HEK293 (cell line): ENCODE measurements at regions not wholly inside any gene's neighbourhood (a gene's known extent, or its start where the extent isn't known, plus 50 kb on each side); places are given as distances from the start of the nearest gene placed in this dataset.

Experiments used
- CTCF ChIA-PET: fragments of 350-600 bp; formaldehyde crosslinking; extraction: SDS; loops from one replicate; lab custom pipeline; 2021; ENCODE audit warnings: antibody characterized with exemption; lab: Yijun Ruan, JAX
- POLR2A ChIA-PET: fragments of 300-600 bp; formaldehyde crosslinking; extraction: SDS; loops from one replicate; lab custom pipeline; 2020; ENCODE audit warnings: antibody characterized with exemption, inconsistent platforms; lab: Yijun Ruan, JAX
- H3K27ac ChIP-seq: fragments of 200-500 bp; sonication (Bioruptor generic); 2 replicates; pipeline ENCODE4 v1.5.1; 2014; ENCODE audit warnings: low read depth, low read length, control low read depth, inconsistent platforms; ENCODE audit errors: extremely low read depth
- H3K36me3 ChIP-seq, 2 experiments: fragments of 200-500 bp in 1 of 2; sonication (Bioruptor generic) in 1 of 2; 1 replicate in 1 of 2; 2 replicates in 1 of 2; pipeline ENCODE4 v1.5.1; 2014 to 2017; ENCODE audit warnings: inconsistent platforms in 2 of 2, low read length in 2 of 2; ENCODE audit not compliant: control insufficient read depth in 2 of 2, insufficient read depth in 1 of 2
- H3K4me1 ChIP-seq: fragments of 200-500 bp; sonication (Bioruptor generic); 2 replicates; pipeline ENCODE4 v1.5.1; 2014; ENCODE audit warnings: mild to moderate bottlenecking, low read length, inconsistent platforms; ENCODE audit not compliant: control insufficient read depth, insufficient read depth
- H3K4me3 ChIP-seq: 2 replicates; pipeline ENCODE4 v1.5.1; 2011; ENCODE audit warnings: low read depth, mild to moderate bottlenecking, control low read depth, low read length, moderate library complexity
- H3K9me3 ChIP-seq: fragments of 200-500 bp; sonication (Bioruptor generic); 2 replicates; pipeline ENCODE4 v1.5.1; 2014; ENCODE audit warnings: low read depth, low read length, inconsistent platforms; ENCODE audit not compliant: control insufficient read depth, insufficient read depth
- GLI2 ChIP-seq: fragments of 450-650 bp; formaldehyde crosslinking; IDR thresholded peaks from 2 replicates; pipeline ENCODE4; 2017; ENCODE audit warnings: missing biosample characterization, missing genetic modification characterization, low read depth, borderline replicate concordance
- IKZF3 ChIP-seq: fragments of 450-650 bp; IDR thresholded peaks from 2 replicates; pipeline ENCODE4 v1.5.0; 2018; ENCODE audit warnings: missing biosample characterization, mild to moderate bottlenecking, missing genetic modification characterization, moderate library complexity
- KLF16 ChIP-seq: fragments of 450-650 bp; formaldehyde crosslinking; IDR thresholded peaks from 2 replicates; pipeline ENCODE4 v1.5.1; 2017; ENCODE audit warnings: missing biosample characterization, missing genetic modification characterization
- PRDM10 ChIP-seq: fragments of 450-650 bp; formaldehyde crosslinking; IDR thresholded peaks from 2 replicates; pipeline ENCODE4 v1.5.1; 2016; ENCODE audit warnings: missing biosample characterization, missing genetic modification characterization
- ZBTB17 ChIP-seq: fragments of 450-650 bp; formaldehyde crosslinking; IDR thresholded peaks from 2 replicates; pipeline ENCODE4 v1.5.1; 2016; ENCODE audit warnings: missing biosample characterization, missing genetic modification characterization
- ZBTB6 ChIP-seq: fragments of 450-650 bp; formaldehyde crosslinking; IDR thresholded peaks from 2 replicates; pipeline ENCODE4 v1.5.1; 2017; ENCODE audit warnings: missing biosample characterization, missing genetic modification characterization
- ZNF366 ChIP-seq: fragments of 450-650 bp; formaldehyde crosslinking; conservative IDR thresholded peaks from 2 replicates; pipeline ENCODE4 v1.5.1; 2016; ENCODE audit warnings: missing biosample characterization, missing genetic modification characterization
- ZNF518A ChIP-seq: fragments of 450-650 bp; formaldehyde crosslinking; conservative IDR thresholded peaks from 2 replicates; pipeline ENCODE4 v1.5.1; 2016; ENCODE audit warnings: low read depth, missing biosample characterization, missing genetic modification characterization
- ZNF600 ChIP-seq: fragments of 450-650 bp; formaldehyde crosslinking; IDR thresholded peaks from 2 replicates; pipeline ENCODE4 v1.5.1; 2016; ENCODE audit warnings: missing biosample characterization, missing genetic modification characterization
- ZNF843 ChIP-seq: fragments of 450-650 bp; formaldehyde crosslinking; IDR thresholded peaks from 2 replicates; pipeline ENCODE4 v1.5.1; 2016; ENCODE audit warnings: missing biosample characterization, missing genetic modification characterization
- ZXDB ChIP-seq: fragments of 450-650 bp; formaldehyde crosslinking; IDR thresholded peaks from 2 replicates; pipeline ENCODE4 v1.5.1; 2016; ENCODE audit warnings: missing biosample characterization, missing genetic modification characterization
- TF ChIP-seq, protein P1 (sequence below): fragments of 450-650 bp; formaldehyde crosslinking; IDR thresholded peaks from 2 replicates; pipeline ENCODE4 v1.5.1; 2016; ENCODE audit warnings: missing biosample characterization, missing genetic modification characterization
- TF ChIP-seq, protein P2 (sequence below): fragments of 450-650 bp; IDR thresholded peaks from 2 replicates; pipeline ENCODE4 v1.5.1; 2018; ENCODE audit warnings: missing biosample characterization, missing genetic modification characterization

DNA sequence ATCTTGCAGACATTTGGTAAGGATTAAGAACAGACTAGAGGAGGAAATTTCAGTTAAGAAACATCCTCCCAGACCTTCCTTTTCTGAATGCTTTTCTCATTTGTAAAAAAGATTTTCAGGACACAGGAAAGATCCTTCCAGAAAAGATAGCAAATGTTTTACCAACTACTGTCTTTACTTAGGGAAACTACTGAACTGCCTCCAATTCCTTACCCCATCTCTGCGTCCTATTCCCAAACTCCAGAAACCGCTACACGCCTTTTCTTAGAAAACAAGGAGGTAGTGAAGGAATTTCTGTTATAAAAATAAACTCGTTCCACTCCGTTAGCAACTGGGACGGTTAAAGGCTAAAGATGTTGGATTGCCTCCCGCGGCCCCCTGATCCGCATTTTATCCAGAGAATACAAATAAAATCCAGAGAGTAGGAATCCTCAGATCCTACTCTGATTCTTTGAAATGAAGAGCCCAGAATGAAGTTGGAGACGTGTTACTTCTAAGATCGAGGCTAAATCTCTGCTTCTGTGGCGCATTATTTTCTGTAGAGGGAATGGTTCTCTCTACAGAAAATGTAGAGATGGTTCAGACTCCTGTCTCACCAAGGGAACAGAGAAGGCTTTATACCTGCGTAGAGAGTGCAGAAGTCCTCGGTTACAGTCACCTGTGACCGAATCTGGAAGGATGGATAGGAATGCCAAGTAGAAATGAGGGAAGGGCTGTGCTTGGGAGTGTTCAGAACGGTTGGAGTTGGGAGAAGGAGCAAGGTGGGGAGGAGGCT is 133.0 kb downstream of the GPX5 start:
- Histone ChIP-seq H3K4me1 (peaks cover 9% of the 10 kb centered on the region; the same call in 1 of the 2 replicates), H3K4me3 (peak overlapping the region; percentile 64), H3K9me3 (no peaks in the 10 kb centered on the region), H3K36me3 (no peaks in the 10 kb centered on the region), H3K27ac (no peak overlapping the region; the same call in 1 of the 2 replicates)
- ChIA-PET POLR2A (interaction anchor here (1.3 to 1.7 kb wide), 3 partner anchors 15 to 72 kb away, joined by 4 to 6 read pairs (median 4); a partner anchor contains a TSS), CTCF (interaction anchor here (0.5 to 2.9 kb wide), 2 partner anchors 12 to 1443 kb away, joined by 3 to 13 read pairs; no protein-coding TSS in a partner anchor)
- TF ChIP-seq IKZF3 (tag by site-specific recombination) (peak; percentile 73; the same call in 1 of the 2 replicates), ZNF518A (peak; percentile 4; the same call in 1 of the 2 replicates), ZBTB17 (tag by site-specific recombination) (peak; percentile 96), PRDM10 (tag by site-specific recombination) (0 out of 2 replicates have a peak, but pooled peaks have one; percentile 42), KLF16 (tag by site-specific recombination) (no peak), ZNF843 (tag by site-specific recombination) (no peak), ZNF366 (tag by site-specific recombination) (0 out of 2 replicates have a peak, but pooled peaks have one; percentile 6), ZXDB (tag by site-specific recombination) (no peak), ZNF600 (tag by site-specific recombination) (peak; percentile 96)
- TF ChIP-seq, protein P1, sequence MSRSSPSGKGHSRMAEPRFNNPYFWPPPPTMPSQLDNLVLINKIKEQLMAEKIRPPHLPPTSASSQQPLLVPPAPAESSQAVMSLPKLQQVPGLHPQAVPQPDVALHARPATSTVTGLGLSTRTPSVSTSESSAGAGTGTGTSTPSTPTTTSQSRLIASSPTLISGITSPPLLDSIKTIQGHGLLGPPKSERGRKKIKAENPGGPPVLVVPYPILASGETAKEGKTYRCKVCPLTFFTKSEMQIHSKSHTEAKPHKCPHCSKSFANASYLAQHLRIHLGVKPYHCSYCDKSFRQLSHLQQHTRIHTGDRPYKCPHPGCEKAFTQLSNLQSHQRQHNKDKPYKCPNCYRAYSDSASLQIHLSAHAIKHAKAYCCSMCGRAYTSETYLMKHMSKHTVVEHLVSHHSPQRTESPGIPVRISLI (tag by site-specific recombination): peak; percentile 11
- TF ChIP-seq, protein P2, sequence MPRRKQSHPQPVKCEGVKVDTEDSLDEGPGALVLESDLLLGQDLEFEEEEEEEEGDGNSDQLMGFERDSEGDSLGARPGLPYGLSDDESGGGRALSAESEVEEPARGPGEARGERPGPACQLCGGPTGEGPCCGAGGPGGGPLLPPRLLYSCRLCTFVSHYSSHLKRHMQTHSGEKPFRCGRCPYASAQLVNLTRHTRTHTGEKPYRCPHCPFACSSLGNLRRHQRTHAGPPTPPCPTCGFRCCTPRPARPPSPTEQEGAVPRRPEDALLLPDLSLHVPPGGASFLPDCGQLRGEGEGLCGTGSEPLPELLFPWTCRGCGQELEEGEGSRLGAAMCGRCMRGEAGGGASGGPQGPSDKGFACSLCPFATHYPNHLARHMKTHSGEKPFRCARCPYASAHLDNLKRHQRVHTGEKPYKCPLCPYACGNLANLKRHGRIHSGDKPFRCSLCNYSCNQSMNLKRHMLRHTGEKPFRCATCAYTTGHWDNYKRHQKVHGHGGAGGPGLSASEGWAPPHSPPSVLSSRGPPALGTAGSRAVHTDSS: 0 out of 2 replicates have a peak, but pooled peaks have one; percentile 1

DNA sequence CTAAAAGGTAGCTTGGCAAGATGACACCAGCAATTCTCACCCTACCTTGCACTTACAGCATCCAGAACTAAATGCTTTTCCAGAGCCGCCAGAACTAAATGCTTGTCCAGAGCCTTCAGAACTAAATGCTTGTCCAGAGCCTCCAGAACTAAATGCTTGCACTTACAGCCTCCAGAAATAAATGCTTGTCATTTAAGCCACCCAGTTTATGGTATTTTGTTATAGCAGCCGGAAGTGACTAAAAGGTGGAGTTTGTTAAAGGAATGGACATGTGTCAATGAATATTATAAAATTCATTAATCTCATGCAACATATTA is 133.5 kb downstream of the GPX5 start:
- CTCF ChIA-PET: interaction anchor here (0.5 kb wide), 1 partner anchor 1443 kb away, joined by 3 read pairs; no protein-coding TSS in a partner anchor
- TF ChIP-seq GLI2 (tag by site-specific recombination): no peak
- TF ChIP-seq ZBTB17 (tag by site-specific recombination): 0 out of 2 replicates have a peak, but pooled peaks have one; percentile 2
- peak; percentile 47; the same call in 1 of the 2 replicates for TF ChIP-seq ZBTB6 (tag by site-specific recombination)
- POLR2A ChIA-PET: interaction anchor here (1.7 kb wide), 1 partner anchor 72 kb away, joined by 4 read pairs; a partner anchor contains a TSS
- Histone ChIP-seq H3K4me3 (peak overlapping the region; percentile 64), H3K9me3 (no peaks in the 10 kb centered on the region), H3K4me1 (peaks cover 9% of the 10 kb centered on the region; the same call in 1 of the 2 replicates), H3K27ac (no peak overlapping the region), H3K36me3 (no peaks in the 10 kb centered on the region)
